Skeletal muscle satellite cell (primary cell): ENCODE measurements at regions not wholly inside any gene's neighbourhood (a gene's known extent, or its start where the extent isn't known, plus 50 kb on each side); places are given as distances from the start of the nearest gene placed in this dataset.
"Not testable (repeated sequence)": the region's sequence is repeated elsewhere in the genome, so short reads cannot be mapped to it uniquely, and the experiment has no call there.

Experiments used
- H3K27me3 ChIP-seq: 2 replicates; pipeline ENCODE4 v1.7.0; 2013; ENCODE audit warnings: low read length; ENCODE audit not compliant: control insufficient read depth, insufficient read depth
- H3K36me3 ChIP-seq: 2 replicates; pipeline ENCODE4 v1.7.0; 2013; ENCODE audit warnings: mild to moderate bottlenecking, control low read depth, low read length; ENCODE audit not compliant: insufficient read depth
- H3K4me1 ChIP-seq: 2 replicates; pipeline ENCODE4 v1.7.0; 2013; ENCODE audit warnings: low read length; ENCODE audit not compliant: control insufficient read depth, insufficient read depth
- H3K4me2 ChIP-seq: 2 replicates; pipeline ENCODE4 v1.7.0; 2013; ENCODE audit warnings: mild to moderate bottlenecking, low read length
- H3K4me3 ChIP-seq: 2 replicates; pipeline ENCODE4 v1.7.0; 2013; ENCODE audit warnings: low read length
- H3K9ac ChIP-seq: 2 replicates; pipeline ENCODE4 v1.7.0; 2013; ENCODE audit warnings: mild to moderate bottlenecking, low read depth, low read length, moderate library complexity
- H3K9me3 ChIP-seq: replicated peaks from 2 replicates; pipeline ENCODE4 v1.7.0; 2013; ENCODE audit warnings: mild to moderate bottlenecking, control low read depth, low read length

GRCh38 chr2:83908750-83909149 lies 550.3 kb downstream of the SUCLG1 start:
- Histone ChIP-seq H3K27me3 (no peaks in the 10 kb centered on the region), H3K4me1 (no peaks in the 10 kb centered on the region), H3K9ac (no peak overlapping the region), H3K9me3 (no peaks in the 10 kb centered on the region), H3K36me3 (no peaks in the 10 kb centered on the region), H3K4me2 (no peak overlapping the region), H3K4me3 (no peak overlapping the region)

GRCh38 chr2:83901317-83901716 lies 557.8 kb downstream of the SUCLG1 start:
- Histone ChIP-seq H3K27me3 (no peaks in the 10 kb centered on the region), H3K4me1 (no peaks in the 10 kb centered on the region), H3K4me3 (no peak overlapping the region), H3K36me3 (no peaks in the 10 kb centered on the region), H3K9ac (no peak overlapping the region), H3K9me3 (no peaks in the 10 kb centered on the region), H3K4me2 (no peak overlapping the region)

GRCh38 chr2:83900862-83901261 lies 558.2 kb downstream of the SUCLG1 start:
- no peak overlapping the region for H3K4me3 ChIP-seq
- H3K4me1 ChIP-seq, result no peaks in the 10 kb centered on the region
- no peaks in the 10 kb centered on the region for H3K36me3 ChIP-seq
- no peak overlapping the region for H3K9ac ChIP-seq
- H3K9me3 ChIP-seq, result no peaks in the 10 kb centered on the region
- no peaks in the 10 kb centered on the region for H3K27me3 ChIP-seq
- no peak overlapping the region for H3K4me2 ChIP-seq

GRCh38 chr2:83899271-83899670 lies 559.8 kb downstream of the SUCLG1 start:
- Histone ChIP-seq H3K27me3 (no peaks in the 10 kb centered on the region), H3K4me1 (no peaks in the 10 kb centered on the region), H3K9ac (no peak overlapping the region), H3K4me3 (no peak overlapping the region), H3K9me3 (no peaks in the 10 kb centered on the region), H3K4me2 (no peak overlapping the region), H3K36me3 (no peaks in the 10 kb centered on the region)

GRCh38 chr2:83894976-83895375 lies 564.1 kb downstream of the SUCLG1 start:
- H3K27me3 ChIP-seq, result no peaks in the 10 kb centered on the region

GRCh38 chr2:83887757-83888156 lies 571.3 kb downstream of the SUCLG1 start:
- no peaks in the 10 kb centered on the region for H3K9me3 ChIP-seq
- H3K4me1 ChIP-seq, result no peaks in the 10 kb centered on the region
- no peak overlapping the region for H3K4me3 ChIP-seq
- no peak overlapping the region for H3K4me2 ChIP-seq
- no peaks in the 10 kb centered on the region for H3K27me3 ChIP-seq
- no peak overlapping the region for H3K9ac ChIP-seq
- no peaks in the 10 kb centered on the region for H3K36me3 ChIP-seq

More at GRCh38 chr2:83894976-83895375, 564.1 kb downstream of the SUCLG1 start:
- Histone ChIP-seq H3K4me2 (no peak overlapping the region), H3K4me1 (no peaks in the 10 kb centered on the region), H3K36me3 (no peaks in the 10 kb centered on the region), H3K9me3 (no peaks in the 10 kb centered on the region), H3K4me3 (no peak overlapping the region), H3K9ac (no peak overlapping the region)

GRCh38 chr2:83879127-83879526 lies 580.0 kb downstream of the SUCLG1 start:
- no peak overlapping the region for H3K9ac ChIP-seq
- H3K4me2 ChIP-seq, result no peak overlapping the region
- H3K4me1 ChIP-seq, result no peaks in the 10 kb centered on the region
- no peaks in the 10 kb centered on the region for H3K36me3 ChIP-seq
- H3K4me3 ChIP-seq, result no peak overlapping the region
- H3K27me3 ChIP-seq, result no peaks in the 10 kb centered on the region
- H3K9me3 ChIP-seq, result no peaks in the 10 kb centered on the region

- not testable (repeated sequence) for H3K4me3 ChIP-seq, H3K9ac ChIP-seq, H3K36me3 ChIP-seq, H3K9me3 ChIP-seq, H3K4me2 ChIP-seq, H3K4me1 ChIP-seq, H3K27me3 ChIP-seq
These were observed 581.8 kb downstream of the SUCLG1 start for GRCh38 chr2:83877261-83877660.

GRCh38 chr2:83874712-83875430 lies 584.2 kb downstream of the SUCLG1 start:
- Histone ChIP-seq H3K27me3 (no peaks in the 10 kb centered on the region), H3K36me3 (no peaks in the 10 kb centered on the region), H3K9me3 (no peaks in the 10 kb centered on the region), H3K4me1 (no peaks in the 10 kb centered on the region), H3K9ac (no peak overlapping the region), H3K4me2 (no peak overlapping the region), H3K4me3 (no peak overlapping the region)

GRCh38 chr2:83874066-83874465 lies 585.0 kb downstream of the SUCLG1 start:
- H3K9ac ChIP-seq, result no peak overlapping the region
- no peak overlapping the region for H3K4me2 ChIP-seq
- no peaks in the 10 kb centered on the region for H3K27me3 ChIP-seq
- no peaks in the 10 kb centered on the region for H3K9me3 ChIP-seq
- no peaks in the 10 kb centered on the region for H3K4me1 ChIP-seq
- no peak overlapping the region for H3K4me3 ChIP-seq
- no peaks in the 10 kb centered on the region for H3K36me3 ChIP-seq

GRCh38 chr2:83873110-83873509 lies 586.0 kb downstream of the SUCLG1 start:
- H3K4me1 ChIP-seq, result no peaks in the 10 kb centered on the region
- H3K36me3 ChIP-seq, result no peaks in the 10 kb centered on the region
- no peaks in the 10 kb centered on the region for H3K9me3 ChIP-seq
- H3K4me2 ChIP-seq, result no peak overlapping the region
- no peak overlapping the region for H3K4me3 ChIP-seq
- no peak overlapping the region for H3K9ac ChIP-seq
- peaks cover 3% of the 10 kb centered on the region for H3K27me3 ChIP-seq

GRCh38 chr2:83866211-83866610 lies 592.9 kb downstream of the SUCLG1 start:
- Histone ChIP-seq H3K4me1 (no peaks in the 10 kb centered on the region), H3K27me3 (peaks cover 4% of the 10 kb centered on the region), H3K9ac (no peak overlapping the region), H3K4me2 (no peak overlapping the region), H3K36me3 (no peaks in the 10 kb centered on the region), H3K4me3 (no peak overlapping the region), H3K9me3 (no peaks in the 10 kb centered on the region)
